ENCODE measurements at regions not wholly inside any gene's neighbourhood (a gene's known extent, or its start where the extent isn't known, plus 50 kb on each side); places are given as distances from the start of the nearest gene placed in this dataset.
A peak's percentile ranks its signal among the peaks of the same experiment; 100 is the strongest.

DNA sequence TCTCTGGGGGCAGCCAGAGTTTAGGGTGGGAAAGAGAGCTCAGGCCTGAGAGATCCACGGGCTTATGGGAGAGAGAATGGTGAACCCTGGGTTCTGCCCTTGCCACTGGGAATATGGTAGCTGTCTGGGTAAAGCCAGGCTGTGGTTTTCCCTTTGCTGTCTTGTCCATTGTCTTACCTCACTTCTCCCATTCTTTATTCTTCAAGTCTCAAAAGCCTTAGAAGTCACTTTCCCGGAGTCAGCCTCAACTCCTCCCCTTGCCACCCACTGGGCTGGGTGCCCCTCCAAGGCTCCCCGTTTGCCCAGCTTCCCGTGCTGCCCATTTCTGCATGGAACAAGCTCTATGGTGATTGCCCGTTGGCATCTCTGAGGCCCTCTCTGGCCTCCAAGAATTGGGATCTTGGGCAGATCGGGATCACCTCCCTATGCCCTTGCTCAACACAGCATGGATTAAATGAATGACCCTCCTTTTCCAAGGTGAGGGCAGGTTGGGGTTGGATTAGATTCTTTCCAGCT, 228.2 kb downstream of the HAUS1 start:
- Mint-ChIP-seq H3K27ac (no peak overlapping the region), H3K9me3 (no peaks in the 10 kb centered on the region), H3K27me3 (ENCODE audit: low read depth) (peaks cover 23% of the 10 kb centered on the region), H3K4me1 (peaks cover 30% of the 10 kb centered on the region), H3K4me3 (0 out of 2 replicates have a peak overlapping the region, but pooled peaks have one; percentile 72), H3K36me3 (no peaks in the 10 kb centered on the region)
- POLR2A ChIA-PET: interaction anchor here (1.1 kb wide), 1 partner anchor 8 kb away, joined by 3 read pairs; no protein-coding TSS in a partner anchor
- CTCF ChIA-PET: interaction anchor here (0.7 to 1.8 kb wide), 4 partner anchors 37 to 61 kb away, joined by 3 to 15 read pairs (median 4); no protein-coding TSS in a partner anchor
- DNase-seq (ENCODE audit: low spot score) (no peak), ATAC-seq (no peak)
- TF ChIP-seq, protein P1, sequence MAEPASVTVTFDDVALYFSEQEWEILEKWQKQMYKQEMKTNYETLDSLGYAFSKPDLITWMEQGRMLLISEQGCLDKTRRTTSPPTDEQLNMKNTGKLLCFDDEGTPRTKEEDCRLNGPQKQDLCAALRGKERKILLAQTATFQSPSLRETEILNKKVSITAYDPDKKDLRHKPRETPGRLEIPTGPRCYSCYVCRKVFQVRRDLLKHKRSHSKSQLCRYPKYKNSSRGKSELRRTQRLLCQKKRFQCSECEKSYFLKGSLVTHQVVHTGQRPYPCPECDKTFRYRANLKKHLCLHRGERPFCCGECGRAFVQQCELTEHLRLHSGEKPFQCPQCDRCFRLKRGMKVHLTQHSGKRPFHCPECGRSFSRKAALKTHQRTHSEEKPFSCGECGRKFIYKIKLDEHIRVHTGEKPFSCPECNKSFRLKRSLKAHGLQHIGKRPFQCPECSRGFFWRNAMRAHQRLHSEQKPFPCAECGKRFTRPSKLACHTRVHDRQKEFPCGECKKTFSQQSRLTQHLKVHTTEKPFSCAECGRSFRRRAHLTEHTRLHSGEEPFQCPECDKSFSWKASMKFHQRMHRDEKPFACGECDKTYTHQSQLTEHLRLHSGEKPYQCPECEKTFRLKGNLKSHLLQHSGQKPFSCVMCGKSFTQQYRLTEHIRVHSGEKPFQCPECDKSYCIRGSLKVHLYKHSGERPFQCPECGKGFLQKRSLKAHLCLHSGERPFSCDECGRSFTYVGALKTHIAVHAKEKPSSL (CRISPR knock-in tag; conservative IDR thresholded peaks at IDR 0.05): no peak
- TF ChIP-seq ZBTB21 (CRISPR knock-in tag; IDR thresholded peaks at IDR 0.05; ENCODE audit: borderline replicate concordance): no peak
- TF ChIP-seq, protein P2, sequence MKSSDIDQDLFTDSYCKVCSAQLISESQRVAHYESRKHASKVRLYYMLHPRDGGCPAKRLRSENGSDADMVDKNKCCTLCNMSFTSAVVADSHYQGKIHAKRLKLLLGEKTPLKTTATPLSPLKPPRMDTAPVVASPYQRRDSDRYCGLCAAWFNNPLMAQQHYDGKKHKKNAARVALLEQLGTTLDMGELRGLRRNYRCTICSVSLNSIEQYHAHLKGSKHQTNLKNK (CRISPR knock-in tag; IDR thresholded peaks at IDR 0.05): no peak
- TF ChIP-seq ZNF317 (CRISPR knock-in tag; IDR thresholded peaks at IDR 0.05; ENCODE audit: borderline replicate concordance, low read depth): no peak
- TF ChIP-seq, protein P3, sequence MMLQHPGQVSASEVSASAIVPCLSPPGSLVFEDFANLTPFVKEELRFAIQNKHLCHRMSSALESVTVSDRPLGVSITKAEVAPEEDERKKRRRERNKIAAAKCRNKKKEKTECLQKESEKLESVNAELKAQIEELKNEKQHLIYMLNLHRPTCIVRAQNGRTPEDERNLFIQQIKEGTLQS (CRISPR knock-in tag; conservative IDR thresholded peaks at IDR 0.05): no peak
- TF ChIP-seq CREM (CRISPR knock-in tag; IDR thresholded peaks at IDR 0.05): no peak
- no peak for TF ChIP-seq ZNF423 (CRISPR knock-in tag; IDR thresholded peaks at IDR 0.05)
- TF ChIP-seq, protein P4, sequence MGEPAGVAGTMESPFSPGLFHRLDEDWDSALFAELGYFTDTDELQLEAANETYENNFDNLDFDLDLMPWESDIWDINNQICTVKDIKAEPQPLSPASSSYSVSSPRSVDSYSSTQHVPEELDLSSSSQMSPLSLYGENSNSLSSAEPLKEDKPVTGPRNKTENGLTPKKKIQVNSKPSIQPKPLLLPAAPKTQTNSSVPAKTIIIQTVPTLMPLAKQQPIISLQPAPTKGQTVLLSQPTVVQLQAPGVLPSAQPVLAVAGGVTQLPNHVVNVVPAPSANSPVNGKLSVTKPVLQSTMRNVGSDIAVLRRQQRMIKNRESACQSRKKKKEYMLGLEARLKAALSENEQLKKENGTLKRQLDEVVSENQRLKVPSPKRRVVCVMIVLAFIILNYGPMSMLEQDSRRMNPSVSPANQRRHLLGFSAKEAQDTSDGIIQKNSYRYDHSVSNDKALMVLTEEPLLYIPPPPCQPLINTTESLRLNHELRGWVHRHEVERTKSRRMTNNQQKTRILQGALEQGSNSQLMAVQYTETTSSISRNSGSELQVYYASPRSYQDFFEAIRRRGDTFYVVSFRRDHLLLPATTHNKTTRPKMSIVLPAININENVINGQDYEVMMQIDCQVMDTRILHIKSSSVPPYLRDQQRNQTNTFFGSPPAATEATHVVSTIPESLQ (CRISPR knock-in tag; IDR thresholded peaks at IDR 0.05): no peak
- TF ChIP-seq EMX1 (CRISPR knock-in tag; IDR thresholded peaks at IDR 0.05): no peak
- TF ChIP-seq, protein P5, sequence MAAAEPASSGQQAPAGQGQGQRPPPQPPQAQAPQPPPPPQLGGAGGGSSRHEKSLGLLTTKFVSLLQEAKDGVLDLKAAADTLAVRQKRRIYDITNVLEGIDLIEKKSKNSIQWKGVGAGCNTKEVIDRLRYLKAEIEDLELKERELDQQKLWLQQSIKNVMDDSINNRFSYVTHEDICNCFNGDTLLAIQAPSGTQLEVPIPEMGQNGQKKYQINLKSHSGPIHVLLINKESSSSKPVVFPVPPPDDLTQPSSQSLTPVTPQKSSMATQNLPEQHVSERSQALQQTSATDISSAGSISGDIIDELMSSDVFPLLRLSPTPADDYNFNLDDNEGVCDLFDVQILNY (CRISPR knock-in tag; IDR thresholded peaks at IDR 0.05): no peak
- TF ChIP-seq, protein P6, sequence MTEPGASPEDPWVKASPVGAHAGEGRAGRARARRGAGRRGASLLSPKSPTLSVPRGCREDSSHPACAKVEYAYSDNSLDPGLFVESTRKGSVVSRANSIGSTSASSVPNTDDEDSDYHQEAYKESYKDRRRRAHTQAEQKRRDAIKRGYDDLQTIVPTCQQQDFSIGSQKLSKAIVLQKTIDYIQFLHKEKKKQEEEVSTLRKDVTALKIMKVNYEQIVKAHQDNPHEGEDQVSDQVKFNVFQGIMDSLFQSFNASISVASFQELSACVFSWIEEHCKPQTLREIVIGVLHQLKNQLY (CRISPR knock-in tag; IDR thresholded peaks at IDR 0.05): no peak
- no peak for TF ChIP-seq ZNF263 (CRISPR knock-in tag; IDR thresholded peaks at IDR 0.05; ENCODE audit: low read depth)
- no peak for TF ChIP-seq CREB1 (CRISPR knock-in tag; IDR thresholded peaks at IDR 0.05)
- TF ChIP-seq, protein P7, sequence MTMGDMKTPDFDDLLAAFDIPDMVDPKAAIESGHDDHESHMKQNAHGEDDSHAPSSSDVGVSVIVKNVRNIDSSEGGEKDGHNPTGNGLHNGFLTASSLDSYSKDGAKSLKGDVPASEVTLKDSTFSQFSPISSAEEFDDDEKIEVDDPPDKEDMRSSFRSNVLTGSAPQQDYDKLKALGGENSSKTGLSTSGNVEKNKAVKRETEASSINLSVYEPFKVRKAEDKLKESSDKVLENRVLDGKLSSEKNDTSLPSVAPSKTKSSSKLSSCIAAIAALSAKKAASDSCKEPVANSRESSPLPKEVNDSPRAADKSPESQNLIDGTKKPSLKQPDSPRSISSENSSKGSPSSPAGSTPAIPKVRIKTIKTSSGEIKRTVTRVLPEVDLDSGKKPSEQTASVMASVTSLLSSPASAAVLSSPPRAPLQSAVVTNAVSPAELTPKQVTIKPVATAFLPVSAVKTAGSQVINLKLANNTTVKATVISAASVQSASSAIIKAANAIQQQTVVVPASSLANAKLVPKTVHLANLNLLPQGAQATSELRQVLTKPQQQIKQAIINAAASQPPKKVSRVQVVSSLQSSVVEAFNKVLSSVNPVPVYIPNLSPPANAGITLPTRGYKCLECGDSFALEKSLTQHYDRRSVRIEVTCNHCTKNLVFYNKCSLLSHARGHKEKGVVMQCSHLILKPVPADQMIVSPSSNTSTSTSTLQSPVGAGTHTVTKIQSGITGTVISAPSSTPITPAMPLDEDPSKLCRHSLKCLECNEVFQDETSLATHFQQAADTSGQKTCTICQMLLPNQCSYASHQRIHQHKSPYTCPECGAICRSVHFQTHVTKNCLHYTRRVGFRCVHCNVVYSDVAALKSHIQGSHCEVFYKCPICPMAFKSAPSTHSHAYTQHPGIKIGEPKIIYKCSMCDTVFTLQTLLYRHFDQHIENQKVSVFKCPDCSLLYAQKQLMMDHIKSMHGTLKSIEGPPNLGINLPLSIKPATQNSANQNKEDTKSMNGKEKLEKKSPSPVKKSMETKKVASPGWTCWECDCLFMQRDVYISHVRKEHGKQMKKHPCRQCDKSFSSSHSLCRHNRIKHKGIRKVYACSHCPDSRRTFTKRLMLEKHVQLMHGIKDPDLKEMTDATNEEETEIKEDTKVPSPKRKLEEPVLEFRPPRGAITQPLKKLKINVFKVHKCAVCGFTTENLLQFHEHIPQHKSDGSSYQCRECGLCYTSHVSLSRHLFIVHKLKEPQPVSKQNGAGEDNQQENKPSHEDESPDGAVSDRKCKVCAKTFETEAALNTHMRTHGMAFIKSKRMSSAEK (CRISPR knock-in tag; IDR thresholded peaks at IDR 0.05; ENCODE audit: borderline replicate concordance): no peak
- TF ChIP-seq RORB (CRISPR knock-in tag; IDR thresholded peaks at IDR 0.05): no peak
- TF ChIP-seq, protein P8, sequence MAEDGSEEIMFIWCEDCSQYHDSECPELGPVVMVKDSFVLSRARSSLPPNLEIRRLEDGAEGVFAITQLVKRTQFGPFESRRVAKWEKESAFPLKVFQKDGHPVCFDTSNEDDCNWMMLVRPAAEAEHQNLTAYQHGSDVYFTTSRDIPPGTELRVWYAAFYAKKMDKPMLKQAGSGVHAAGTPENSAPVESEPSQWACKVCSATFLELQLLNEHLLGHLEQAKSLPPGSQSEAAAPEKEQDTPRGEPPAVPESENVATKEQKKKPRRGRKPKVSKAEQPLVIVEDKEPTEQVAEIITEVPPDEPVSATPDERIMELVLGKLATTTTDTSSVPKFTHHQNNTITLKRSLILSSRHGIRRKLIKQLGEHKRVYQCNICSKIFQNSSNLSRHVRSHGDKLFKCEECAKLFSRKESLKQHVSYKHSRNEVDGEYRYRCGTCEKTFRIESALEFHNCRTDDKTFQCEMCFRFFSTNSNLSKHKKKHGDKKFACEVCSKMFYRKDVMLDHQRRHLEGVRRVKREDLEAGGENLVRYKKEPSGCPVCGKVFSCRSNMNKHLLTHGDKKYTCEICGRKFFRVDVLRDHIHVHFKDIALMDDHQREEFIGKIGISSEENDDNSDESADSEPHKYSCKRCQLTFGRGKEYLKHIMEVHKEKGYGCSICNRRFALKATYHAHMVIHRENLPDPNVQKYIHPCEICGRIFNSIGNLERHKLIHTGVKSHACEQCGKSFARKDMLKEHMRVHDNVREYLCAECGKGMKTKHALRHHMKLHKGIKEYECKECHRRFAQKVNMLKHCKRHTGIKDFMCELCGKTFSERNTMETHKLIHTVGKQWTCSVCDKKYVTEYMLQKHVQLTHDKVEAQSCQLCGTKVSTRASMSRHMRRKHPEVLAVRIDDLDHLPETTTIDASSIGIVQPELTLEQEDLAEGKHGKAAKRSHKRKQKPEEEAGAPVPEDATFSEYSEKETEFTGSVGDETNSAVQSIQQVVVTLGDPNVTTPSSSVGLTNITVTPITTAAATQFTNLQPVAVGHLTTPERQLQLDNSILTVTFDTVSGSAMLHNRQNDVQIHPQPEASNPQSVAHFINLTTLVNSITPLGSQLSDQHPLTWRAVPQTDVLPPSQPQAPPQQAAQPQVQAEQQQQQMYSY (CRISPR knock-in tag; IDR thresholded peaks at IDR 0.05): no peak
- TF ChIP-seq, protein P9, sequence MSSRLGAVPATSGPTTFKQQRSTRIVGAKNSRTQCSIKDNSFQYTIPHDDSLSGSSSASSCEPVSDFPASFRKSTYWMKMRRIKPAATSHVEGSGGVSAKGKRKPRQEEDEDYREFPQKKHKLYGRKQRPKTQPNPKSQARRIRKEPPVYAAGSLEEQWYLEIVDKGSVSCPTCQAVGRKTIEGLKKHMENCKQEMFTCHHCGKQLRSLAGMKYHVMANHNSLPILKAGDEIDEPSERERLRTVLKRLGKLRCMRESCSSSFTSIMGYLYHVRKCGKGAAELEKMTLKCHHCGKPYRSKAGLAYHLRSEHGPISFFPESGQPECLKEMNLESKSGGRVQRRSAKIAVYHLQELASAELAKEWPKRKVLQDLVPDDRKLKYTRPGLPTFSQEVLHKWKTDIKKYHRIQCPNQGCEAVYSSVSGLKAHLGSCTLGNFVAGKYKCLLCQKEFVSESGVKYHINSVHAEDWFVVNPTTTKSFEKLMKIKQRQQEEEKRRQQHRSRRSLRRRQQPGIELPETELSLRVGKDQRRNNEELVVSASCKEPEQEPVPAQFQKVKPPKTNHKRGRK (CRISPR knock-in tag; IDR thresholded peaks at IDR 0.05; ENCODE audit: borderline replicate concordance): no peak
- TF ChIP-seq, protein P10, sequence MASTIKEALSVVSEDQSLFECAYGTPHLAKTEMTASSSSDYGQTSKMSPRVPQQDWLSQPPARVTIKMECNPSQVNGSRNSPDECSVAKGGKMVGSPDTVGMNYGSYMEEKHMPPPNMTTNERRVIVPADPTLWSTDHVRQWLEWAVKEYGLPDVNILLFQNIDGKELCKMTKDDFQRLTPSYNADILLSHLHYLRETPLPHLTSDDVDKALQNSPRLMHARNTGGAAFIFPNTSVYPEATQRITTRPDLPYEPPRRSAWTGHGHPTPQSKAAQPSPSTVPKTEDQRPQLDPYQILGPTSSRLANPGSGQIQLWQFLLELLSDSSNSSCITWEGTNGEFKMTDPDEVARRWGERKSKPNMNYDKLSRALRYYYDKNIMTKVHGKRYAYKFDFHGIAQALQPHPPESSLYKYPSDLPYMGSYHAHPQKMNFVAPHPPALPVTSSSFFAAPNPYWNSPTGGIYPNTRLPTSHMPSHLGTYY (CRISPR knock-in tag; IDR thresholded peaks at IDR 0.05): no peak
